ENCODE measurements at regions not wholly inside any gene's neighbourhood (a gene's known extent, or its start where the extent isn't known, plus 50 kb on each side); places are given as distances from the start of the nearest gene placed in this dataset.

DNA sequence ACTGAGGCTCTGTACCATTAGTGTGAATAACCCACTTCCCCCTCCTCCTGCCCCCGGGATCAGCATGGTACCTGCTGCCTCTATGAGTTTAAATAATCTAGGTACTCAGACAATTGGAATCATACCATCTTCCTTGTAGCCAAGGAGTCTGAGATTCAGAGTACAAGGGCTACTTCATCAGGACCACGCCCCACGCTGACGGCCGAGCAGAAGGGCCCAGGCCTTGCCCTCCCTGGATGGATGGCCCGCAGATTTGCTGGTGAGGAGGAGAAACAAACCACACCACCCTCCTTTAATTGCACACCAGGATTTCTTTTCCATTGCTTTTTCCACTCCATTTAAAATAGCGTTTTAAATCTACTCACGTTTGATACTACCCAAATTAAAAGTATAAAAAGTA lies 649.9 kb upstream of the ADARB2 start:
- TF ChIP-seq POLR2A (IDR thresholded peaks at IDR 0.05), result no peak
- TF ChIP-seq, protein P1, sequence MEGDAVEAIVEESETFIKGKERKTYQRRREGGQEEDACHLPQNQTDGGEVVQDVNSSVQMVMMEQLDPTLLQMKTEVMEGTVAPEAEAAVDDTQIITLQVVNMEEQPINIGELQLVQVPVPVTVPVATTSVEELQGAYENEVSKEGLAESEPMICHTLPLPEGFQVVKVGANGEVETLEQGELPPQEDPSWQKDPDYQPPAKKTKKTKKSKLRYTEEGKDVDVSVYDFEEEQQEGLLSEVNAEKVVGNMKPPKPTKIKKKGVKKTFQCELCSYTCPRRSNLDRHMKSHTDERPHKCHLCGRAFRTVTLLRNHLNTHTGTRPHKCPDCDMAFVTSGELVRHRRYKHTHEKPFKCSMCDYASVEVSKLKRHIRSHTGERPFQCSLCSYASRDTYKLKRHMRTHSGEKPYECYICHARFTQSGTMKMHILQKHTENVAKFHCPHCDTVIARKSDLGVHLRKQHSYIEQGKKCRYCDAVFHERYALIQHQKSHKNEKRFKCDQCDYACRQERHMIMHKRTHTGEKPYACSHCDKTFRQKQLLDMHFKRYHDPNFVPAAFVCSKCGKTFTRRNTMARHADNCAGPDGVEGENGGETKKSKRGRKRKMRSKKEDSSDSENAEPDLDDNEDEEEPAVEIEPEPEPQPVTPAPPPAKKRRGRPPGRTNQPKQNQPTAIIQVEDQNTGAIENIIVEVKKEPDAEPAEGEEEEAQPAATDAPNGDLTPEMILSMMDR (IDR thresholded peaks at IDR 0.05), result no peak

All from sigmoid colon (tissue), 3 donors.